Psoas muscle (tissue), 7 donors: ENCODE measurements at regions not wholly inside any gene's neighbourhood (a gene's known extent, or its start where the extent isn't known, plus 50 kb on each side); places are given as distances from the start of the nearest gene placed in this dataset.

Experiments
- ATAC-seq, 4 donors: fragments of 200-7000 bp; cut with Tn5 transposase; one replicate each; pipeline ENCODE4 v1.9.1; 2020; ENCODE audit warnings: moderate library complexity in 3 of 4, mild to moderate bottlenecking in 2 of 4
- DNase-seq, 2 donors: peaks; one replicate each; pipeline ENCODE4 v3.0.0-alpha.2; 2020
- H3K27ac ChIP-seq: fragments of 200-600 bp; one replicate; pipeline ENCODE4 v1.8.0; 2022
- H3K27me3 ChIP-seq, 3 donors: fragments of 200-600 bp in 1 of 3; one replicate each; pipeline versions ENCODE4 v1.6.1 to v1.8.0; 2013 to 2022; ENCODE audit warnings: low read length in 2 of 3, mild to moderate bottlenecking in 2 of 3, moderate library complexity in 1 of 3; ENCODE audit not compliant: insufficient read depth in 3 of 3
- H3K36me3 ChIP-seq, 2 donors: fragments of 200-600 bp in 1 of 2; one replicate each; pipeline versions ENCODE4 v1.6.1 to v1.8.0; 2013 to 2022; ENCODE audit warnings: low read depth in 1 of 2, mild to moderate bottlenecking in 1 of 2, moderate library complexity in 1 of 2; ENCODE audit not compliant: insufficient read depth in 1 of 2
- H3K4me1 ChIP-seq: fragments of 200-600 bp; one replicate; pipeline ENCODE4 v1.8.0; 2022
- H3K4me3 ChIP-seq: fragments of 200-600 bp; one replicate; pipeline ENCODE4 v1.8.0; 2022; ENCODE audit warnings: mild to moderate bottlenecking
- H3K9me3 ChIP-seq: fragments of 200-600 bp; one replicate; pipeline ENCODE4 v1.8.0; 2022
- WGBS, 3 donors: extraction: QIAGEN DNeasy Blood & Tissue Kit; methylation state at CpG; one replicate each; pipeline versions ENCODE4 v1.1.6 to v1.1.7; 2013; 5-methylcytosine and 5-hydroxymethylcytosine counted together
- intact Hi-C, 2 donors: fragments of 100-400 bp; cut with DNase I; formaldehyde crosslinking; loops; one replicate each; pipeline versions ENCODE4 v1.11.0 to v1.14.2; 2022
- TF ChIP-seq, protein P1 (sequence below): fragments of 200-600 bp; IDR thresholded peaks from one replicate; pipeline ENCODE4 v1.8.0; 2022; ENCODE audit warnings: antibody characterized with exemption
- donor health status: healthy with polysubstance abuse.
- donor health status: DM: no; HTN: no; CAD: no; lungs with moderate emphysema.
- donor health status: Bipolar disorder and iron deficiency.
- donor health status: healthy.
- donor health status: DM: yes; HTN: yes; CAD: no.
- donor health status: DM: no; HTN: no; CAD: no.
- donor health status: DM: yes; HTN: yes; CAD: no.

DNA sequence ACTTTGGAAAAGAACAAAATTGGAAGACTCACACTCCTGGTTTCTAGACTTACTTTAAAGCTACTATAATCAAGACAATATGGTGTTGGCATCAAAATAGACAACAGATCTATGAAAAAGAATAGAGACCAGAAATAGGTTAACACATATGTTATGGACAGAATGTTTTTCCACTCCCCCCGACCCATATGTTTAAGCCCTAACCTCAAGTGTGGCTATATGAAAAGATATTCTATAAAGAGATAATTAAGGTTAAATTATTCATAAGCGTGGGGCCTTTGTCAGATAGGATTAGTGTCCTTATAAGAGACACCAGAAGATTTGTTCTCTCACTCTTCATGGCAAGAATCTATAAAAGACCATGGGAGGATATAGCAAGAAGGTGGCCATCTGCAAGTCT, 440.0 kb downstream of the AASDHPPT start:
- Histone ChIP-seq H3K4me1 (no peaks in the 10 kb centered on the region), H3K27me3 (no peaks in the 10 kb centered on the region), H3K4me3 (no peak overlapping the region), H3K27ac (no peak overlapping the region), H3K9me3 (no peaks in the 10 kb centered on the region), H3K36me3 (no peaks in the 10 kb centered on the region)
- TF ChIP-seq, protein P1, sequence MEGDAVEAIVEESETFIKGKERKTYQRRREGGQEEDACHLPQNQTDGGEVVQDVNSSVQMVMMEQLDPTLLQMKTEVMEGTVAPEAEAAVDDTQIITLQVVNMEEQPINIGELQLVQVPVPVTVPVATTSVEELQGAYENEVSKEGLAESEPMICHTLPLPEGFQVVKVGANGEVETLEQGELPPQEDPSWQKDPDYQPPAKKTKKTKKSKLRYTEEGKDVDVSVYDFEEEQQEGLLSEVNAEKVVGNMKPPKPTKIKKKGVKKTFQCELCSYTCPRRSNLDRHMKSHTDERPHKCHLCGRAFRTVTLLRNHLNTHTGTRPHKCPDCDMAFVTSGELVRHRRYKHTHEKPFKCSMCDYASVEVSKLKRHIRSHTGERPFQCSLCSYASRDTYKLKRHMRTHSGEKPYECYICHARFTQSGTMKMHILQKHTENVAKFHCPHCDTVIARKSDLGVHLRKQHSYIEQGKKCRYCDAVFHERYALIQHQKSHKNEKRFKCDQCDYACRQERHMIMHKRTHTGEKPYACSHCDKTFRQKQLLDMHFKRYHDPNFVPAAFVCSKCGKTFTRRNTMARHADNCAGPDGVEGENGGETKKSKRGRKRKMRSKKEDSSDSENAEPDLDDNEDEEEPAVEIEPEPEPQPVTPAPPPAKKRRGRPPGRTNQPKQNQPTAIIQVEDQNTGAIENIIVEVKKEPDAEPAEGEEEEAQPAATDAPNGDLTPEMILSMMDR: no peak
- no peak for ATAC-seq
- no peak for DNase-seq
- intact Hi-C loops: no loop called here
- WGBS, 3 donors: 88 to 96% (median 93%) methylated on average over 2 of the region's 2 CpGs

DNA sequence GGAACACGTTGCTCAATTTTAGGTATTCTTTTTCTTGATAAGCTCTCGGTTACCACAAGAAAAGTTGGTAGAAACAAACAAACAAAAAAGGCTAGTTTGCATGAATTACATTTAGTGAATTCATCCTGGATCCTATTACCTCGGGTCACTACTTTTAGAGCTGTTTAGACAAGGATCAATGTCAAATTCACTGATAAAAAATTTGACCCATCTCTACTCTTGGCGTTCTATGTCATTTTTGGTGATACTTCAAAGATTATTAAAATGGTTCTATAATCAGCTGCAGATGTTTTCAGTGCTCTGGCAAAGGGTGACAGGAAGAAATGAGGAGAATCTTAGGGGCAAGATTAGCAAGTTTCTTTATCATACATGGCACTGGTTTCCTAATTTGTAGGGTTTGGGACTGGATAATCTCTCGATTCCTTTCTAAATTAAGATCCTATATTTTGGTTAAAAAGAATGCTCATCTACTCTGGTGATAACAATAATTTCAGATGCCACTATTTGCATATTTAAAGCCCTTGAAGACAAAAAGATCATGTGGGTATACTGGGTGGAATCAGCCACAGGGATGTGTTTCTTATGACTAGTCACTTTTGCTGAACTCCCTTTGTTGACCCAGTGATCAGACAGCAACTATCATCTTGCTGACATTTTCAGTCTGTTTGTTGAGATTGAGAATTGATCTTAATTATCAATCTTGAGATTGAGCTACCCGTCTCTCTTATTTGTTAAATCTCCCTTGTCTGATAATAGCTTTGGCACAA, 442.9 kb downstream of the AASDHPPT start:
- Histone ChIP-seq H3K36me3 (no peaks in the 10 kb centered on the region), H3K9me3 (no peaks in the 10 kb centered on the region), H3K27me3 (no peaks in the 10 kb centered on the region), H3K4me3 (no peak overlapping the region), H3K27ac (no peak overlapping the region), H3K4me1 (no peaks in the 10 kb centered on the region)
- 82 to 85% (median 85%) methylated on average over 6 of the region's 6 CpGs for WGBS, 3 donors
- TF ChIP-seq, protein P1: no peak
- ATAC-seq: no peak
- intact Hi-C loops: no loop called here
- DNase-seq: no peak

DNA sequence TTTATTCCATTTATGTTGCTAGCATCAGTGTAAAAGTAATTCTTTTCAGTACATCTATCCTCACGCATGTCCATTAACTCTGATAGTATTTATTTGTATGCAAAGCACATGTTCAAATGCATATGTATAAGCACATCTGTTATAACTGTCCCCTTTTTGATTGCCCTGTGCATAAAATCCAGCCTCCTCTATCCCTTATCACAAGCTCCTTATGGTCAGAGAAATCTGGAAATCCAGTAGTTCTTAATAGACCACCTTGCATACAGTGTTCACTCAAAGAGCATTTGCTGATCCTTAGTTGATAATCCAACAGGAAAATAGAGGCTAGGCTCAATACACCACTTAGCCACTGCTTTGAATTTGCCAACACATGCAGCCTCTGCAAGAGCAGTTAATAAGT, 443.5 kb downstream of the AASDHPPT start:
- DNase-seq (no peak), ATAC-seq (no peak)
- Histone ChIP-seq H3K4me1 (no peaks in the 10 kb centered on the region), H3K27ac (no peak overlapping the region), H3K36me3 (no peaks in the 10 kb centered on the region), H3K4me3 (no peak overlapping the region), H3K9me3 (no peaks in the 10 kb centered on the region), H3K27me3 (no peaks in the 10 kb centered on the region)
- TF ChIP-seq, protein P1: no peak
- intact Hi-C loops: no loop called here
- 100% methylated on average over 1 of the region's 1 CpG for WGBS, 3 donors

- WGBS, 3 donors: 39 to 48% (median 44%) methylated on average over 2 of the region's 2 CpGs
- Histone ChIP-seq H3K36me3 (no peaks in the 10 kb centered on the region), H3K4me3 (no peak overlapping the region), H3K4me1 (no peaks in the 10 kb centered on the region), H3K27me3 (no peaks in the 10 kb centered on the region), H3K27ac (no peak overlapping the region), H3K9me3 (no peaks in the 10 kb centered on the region)
- ATAC-seq: no peak
- intact Hi-C loops: no loop called here
- TF ChIP-seq, protein P1: no peak
- DNase-seq: no peak
These were observed 445.7 kb downstream of the AASDHPPT start for GRCh38 chr11:106523171-106523570.

- no peaks in the 10 kb centered on the region for H3K4me1 ChIP-seq
- H3K27ac ChIP-seq: no peak overlapping the region
- no peaks in the 10 kb centered on the region for H3K36me3 ChIP-seq
- no peak overlapping the region for H3K4me3 ChIP-seq
- ATAC-seq (no peak), DNase-seq (no peak)
- no peaks in the 10 kb centered on the region for H3K27me3 ChIP-seq
- TF ChIP-seq, protein P1: no peak
- intact Hi-C loops: no loop called here
- 92 to 96% (median 94%) methylated on average over 2 of the region's 2 CpGs for WGBS, 3 donors
- no peaks in the 10 kb centered on the region for H3K9me3 ChIP-seq
These were observed 446.5 kb downstream of the AASDHPPT start for GRCh38 chr11:106523921-106524320.
